GM15510 (cell line): ENCODE measurements at regions not wholly inside any gene's neighbourhood (a gene's known extent, or its start where the extent isn't known, plus 50 kb on each side); places are given as distances from the start of the nearest gene placed in this dataset.

ENCODE experiments used
- POLR2A ChIP-seq: IDR thresholded peaks from 3 replicates; pipeline ENCODE4 v1.6.1; 2011; ENCODE audit warnings: borderline replicate concordance; ENCODE audit not compliant: insufficient read length; ENCODE audit errors: extremely low read depth

DNA sequence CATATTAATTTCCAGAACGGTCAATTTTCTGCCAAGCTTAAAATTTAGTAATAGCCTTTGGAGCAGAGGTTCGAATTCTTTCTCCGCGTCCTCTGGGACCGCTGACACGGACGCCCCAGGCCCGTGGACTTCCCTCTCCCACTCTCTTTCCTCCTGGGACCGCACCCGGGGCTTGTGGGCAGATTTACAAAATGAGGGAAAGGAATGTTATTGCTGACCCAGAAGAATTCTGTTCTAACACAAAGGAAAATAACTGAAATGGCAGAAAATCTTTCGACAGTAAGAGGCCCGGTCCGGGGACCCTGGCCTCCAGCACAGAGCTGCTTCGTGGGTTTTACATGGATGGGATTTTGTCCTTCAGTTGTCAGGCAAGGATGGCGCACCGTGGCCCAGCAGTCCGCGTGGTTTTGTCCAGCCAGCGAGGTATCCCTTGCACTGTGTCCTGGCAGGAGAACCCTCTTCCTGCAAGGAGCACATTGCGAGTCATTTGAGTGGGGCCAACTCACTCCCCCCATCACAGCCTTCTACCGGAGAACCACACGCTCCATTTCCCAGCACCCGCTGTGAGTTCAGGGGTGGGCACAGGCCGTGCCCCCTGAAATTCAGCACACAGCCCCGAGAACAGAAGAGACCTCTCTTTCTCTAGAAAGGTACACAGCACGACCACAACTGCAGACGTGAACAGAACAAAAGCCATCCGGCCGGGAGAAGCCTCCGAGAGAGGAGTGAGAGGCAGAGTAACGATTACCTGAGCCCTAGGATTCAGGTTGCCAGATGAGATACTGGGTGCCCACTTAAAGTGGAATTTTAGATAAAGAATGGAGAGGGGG, 106.0 kb upstream of the AFDN start:
- no peak for TF ChIP-seq POLR2A

GRCh38 chr6:167721291-167721690, 105.4 kb upstream of the AFDN start:
- TF ChIP-seq POLR2A: no peak

- TF ChIP-seq POLR2A: no peak
Measured at GRCh38 chr6:167722634-167723309, 103.9 kb upstream of the AFDN start.

- no peak for TF ChIP-seq POLR2A
Measured at GRCh38 chr6:167726043-167726621, 100.6 kb upstream of the AFDN start.

DNA sequence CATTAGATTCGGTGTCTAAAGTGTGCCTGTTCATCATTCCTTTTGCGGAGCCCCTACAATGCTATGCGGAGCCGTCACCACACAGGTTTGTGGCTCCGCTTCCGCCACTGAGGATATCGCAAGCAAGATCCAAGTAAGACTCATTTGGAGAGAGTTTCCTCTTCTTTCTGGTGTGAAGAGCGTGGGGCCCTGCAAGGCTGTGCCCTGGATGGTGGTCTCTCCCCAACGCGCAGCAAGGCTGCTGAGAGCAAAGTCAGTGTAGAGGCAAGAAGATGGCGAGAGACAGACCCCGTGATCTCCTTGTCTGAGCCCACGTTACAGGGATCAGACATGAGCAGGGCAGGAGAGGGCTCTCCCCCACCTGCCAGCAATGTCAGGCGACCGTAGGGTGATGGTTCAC, 96.3 kb upstream of the AFDN start:
- TF ChIP-seq POLR2A: no peak

DNA sequence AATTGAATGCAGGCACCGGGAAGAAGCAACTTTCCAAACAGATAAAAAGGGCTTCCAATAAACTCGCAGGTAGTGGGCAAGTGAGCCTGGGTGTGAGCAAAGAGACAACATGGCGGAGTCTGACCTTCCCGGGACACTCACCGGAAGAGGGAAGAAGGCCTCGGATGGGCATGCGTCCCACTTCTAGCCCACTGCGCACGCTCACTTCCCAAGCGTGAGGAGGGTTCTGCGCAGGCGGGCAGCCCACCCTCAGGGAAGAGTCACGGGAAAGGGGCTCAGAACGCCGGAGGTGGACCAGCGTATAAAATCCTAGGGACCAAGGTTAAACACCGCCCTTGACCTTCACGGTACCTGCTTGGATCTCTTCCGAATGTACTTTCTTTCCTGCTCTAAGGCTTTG, 95.5 kb upstream of the AFDN start:
- no peak for TF ChIP-seq POLR2A

DNA sequence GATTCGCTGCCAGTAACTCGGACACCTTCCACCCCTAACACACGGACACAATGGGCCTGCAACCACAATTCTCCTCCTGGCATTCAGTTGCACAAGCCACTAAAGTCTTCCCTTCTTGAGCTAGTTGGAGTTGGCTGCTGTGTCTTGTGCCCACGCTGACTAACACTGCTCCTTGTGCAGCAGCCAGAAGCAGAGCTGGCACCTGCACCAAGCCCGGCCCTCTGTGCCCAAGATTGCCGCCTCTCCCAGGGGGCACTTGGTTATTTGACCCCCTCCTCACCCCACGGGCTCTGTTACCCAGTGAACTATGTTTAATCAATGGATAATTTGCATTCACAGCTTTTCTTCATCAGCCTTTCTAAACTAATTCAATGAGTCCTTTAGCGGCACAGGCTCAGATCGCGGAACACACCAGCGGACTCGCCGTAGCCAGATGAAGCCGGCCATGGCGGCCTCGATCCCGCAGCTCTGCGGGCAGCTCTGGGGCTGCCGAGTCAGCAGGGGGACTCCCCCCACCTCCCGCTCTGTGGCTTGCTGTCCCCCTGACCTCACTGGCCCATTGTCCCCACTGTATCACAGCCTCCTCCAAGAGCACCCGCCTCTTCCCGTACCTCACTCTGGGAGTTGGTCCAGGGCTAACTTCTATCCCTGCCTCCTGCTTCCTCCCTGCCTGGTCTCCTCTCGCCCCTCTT, 94.8 kb upstream of the AFDN start:
- TF ChIP-seq POLR2A: no peak

DNA sequence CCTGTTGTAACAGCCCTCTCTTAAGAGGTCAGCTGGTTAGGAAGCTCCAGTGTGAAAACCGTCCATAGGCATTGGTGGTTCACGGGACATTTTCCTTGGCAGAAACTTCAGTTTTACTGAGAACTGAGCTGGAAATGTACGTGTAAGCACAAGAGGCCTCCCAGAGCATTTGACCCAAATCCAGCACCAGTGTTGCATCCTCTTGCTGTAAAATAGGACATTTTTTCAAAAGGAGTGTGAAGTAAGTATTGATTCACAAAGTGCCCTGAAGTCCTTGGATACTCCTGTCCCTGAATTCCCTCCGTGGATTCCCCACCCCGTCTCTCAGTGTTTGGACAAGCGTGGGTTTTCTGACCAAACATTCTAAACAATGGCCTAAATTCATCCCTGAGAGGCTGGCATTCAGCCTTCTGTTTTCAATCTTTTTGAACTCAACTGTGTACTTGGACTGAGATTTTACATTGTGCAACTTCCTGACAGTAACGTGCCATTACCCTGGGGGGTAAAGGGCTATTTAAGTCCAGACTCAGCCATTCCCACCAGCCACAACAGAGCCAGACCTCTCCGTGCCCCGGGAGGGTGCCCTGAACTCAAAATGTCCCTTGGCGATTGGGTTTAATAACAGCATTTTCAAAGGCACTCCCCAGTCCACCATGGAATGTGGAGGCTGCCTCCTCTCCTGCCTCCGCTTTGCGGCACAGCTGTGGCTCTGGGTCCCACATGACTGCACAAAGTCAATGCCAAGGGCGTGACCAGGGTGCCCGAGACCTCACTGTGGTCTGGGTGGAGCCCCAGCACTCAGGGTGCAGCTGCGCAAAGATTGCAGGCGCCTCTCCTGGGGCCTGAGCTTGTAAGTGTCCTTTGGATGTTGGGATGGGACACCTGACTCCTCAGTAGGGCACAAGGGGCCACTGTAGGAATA, 92.7 kb upstream of the AFDN start:
- no peak for TF ChIP-seq POLR2A

DNA sequence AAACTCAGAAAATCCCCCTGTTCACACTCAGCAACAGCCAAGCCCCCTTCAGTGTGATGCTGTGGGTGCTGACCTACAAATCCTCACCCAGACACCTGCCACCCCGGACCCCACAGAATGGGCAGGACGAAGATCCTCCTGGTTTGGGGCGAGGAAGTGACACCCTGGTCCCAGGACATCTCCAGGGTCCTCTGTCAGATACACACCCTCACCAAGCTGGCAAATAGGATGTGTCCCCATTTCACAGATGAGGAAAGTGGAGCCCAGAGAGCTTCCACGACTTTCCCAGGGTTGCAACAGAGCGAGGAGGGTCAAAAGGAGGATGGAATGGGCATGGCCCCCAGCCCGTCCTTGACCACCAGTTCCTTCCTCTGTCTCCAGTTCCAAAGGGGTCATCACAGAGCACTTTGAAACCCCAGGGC, 92.0 kb upstream of the AFDN start:
- no peak for TF ChIP-seq POLR2A

- TF ChIP-seq POLR2A: no peak
Measured at GRCh38 chr6:167735084-167735950, 91.4 kb upstream of the AFDN start.

- TF ChIP-seq POLR2A: no peak
Measured at GRCh38 chr6:167735951-167736288, 90.8 kb upstream of the AFDN start.

- no peak for TF ChIP-seq POLR2A
Measured at GRCh38 chr6:167736486-167737204, 90.1 kb upstream of the AFDN start.
